T-cell (primary cell): ENCODE measurements at regions not wholly inside any gene's neighbourhood (a gene's known extent, or its start where the extent isn't known, plus 50 kb on each side); places are given as distances from the start of the nearest gene placed in this dataset.

Experiments
- ATAC-seq, 4 experiments: fragments of 200-7000 bp in 3 of 4; fragments of 150-1000 bp in 1 of 4; cut with Tn5 transposase; replicated peaks in 1 of 4; 1 replicate in 3 of 4; 2 replicates in 1 of 4; pipeline ENCODE4 v1.10.0; 2021; ENCODE audit warnings: moderate library complexity in 3 of 4, mild to moderate bottlenecking in 2 of 4, moderate number of reproducible peaks in 1 of 4
- CTCF ChIA-PET, 2 donors: fragments of 300-600 bp; sonication (Branson Sonifier 250); formaldehyde crosslinking; loops; one replicate each; lab custom pipeline; 2022; ENCODE audit warnings: antibody characterized with exemption in 2 of 2; lab: Charles Lee
- POLR2A ChIA-PET, 2 donors: fragments of 300-600 bp; sonication (Branson Sonifier 250); formaldehyde crosslinking; loops; one replicate each; lab custom pipeline; 2022; ENCODE audit warnings: antibody characterized with exemption in 2 of 2; lab: Charles Lee
- DNase-seq, 35 experiments: peaks; one replicate each; pipeline versions ENCODE4 v3.0.0 to v3.0.0-alpha.2; 2013 to 2023
- H3K27ac ChIP-seq: one replicate; pipeline ENCODE4 v1.5.1; 2013; ENCODE audit warnings: low read length
- H3K27me3 ChIP-seq, 2 experiments: replicated peaks in 1 of 2; 1 replicate in 1 of 2; 2 replicates in 1 of 2; pipeline versions ENCODE4 v1.6.1 to v1.7.0; 2013; ENCODE audit warnings: low read length in 1 of 2, mixed read lengths in 1 of 2; ENCODE audit not compliant: control insufficient read depth in 2 of 2, insufficient read depth in 2 of 2; ENCODE audit errors: extremely low read depth in 1 of 2
- H3K36me3 ChIP-seq, 2 donors: 1 replicate in 1 of 2; 2 replicates in 1 of 2; pipeline versions ENCODE4 v1.6.1 to v1.7.0; 2013; ENCODE audit warnings: low read length in 1 of 2; ENCODE audit not compliant: control insufficient read depth in 2 of 2, insufficient read depth in 1 of 2; ENCODE audit errors: extremely low read depth in 1 of 2
- H3K4me1 ChIP-seq, 2 experiments: 1 replicate in 1 of 2; 2 replicates in 1 of 2; pipeline versions ENCODE4 v1.6.1 to v1.7.0; 2013; ENCODE audit warnings: low read length in 2 of 2, mixed read lengths in 1 of 2; ENCODE audit not compliant: insufficient read depth in 2 of 2, control insufficient read depth in 1 of 2; ENCODE audit errors: extremely low read depth in 1 of 2
- H3K4me3 ChIP-seq, 2 donors: 1 replicate in 1 of 2; 2 replicates in 1 of 2; pipeline versions ENCODE4 v1.5.1 to v1.7.0; 2013; ENCODE audit warnings: mild to moderate bottlenecking in 2 of 2, low read length in 1 of 2, moderate library complexity in 1 of 2; ENCODE audit not compliant: control insufficient read depth in 1 of 2; ENCODE audit errors: extremely low read depth in 1 of 2
- H3K9me3 ChIP-seq: 2 replicates; pipeline ENCODE4 v1.7.0; 2013
- H3K27ac Mint-ChIP-seq, 2 donors: one replicate each; pipeline ENCODE4 v1.8.0; 2020 to 2021; ENCODE audit warnings: mild to moderate bottlenecking in 2 of 2, mixed read lengths in 2 of 2
- H3K27me3 Mint-ChIP-seq, 2 donors: one replicate each; pipeline ENCODE4 v1.8.0; 2021 to 2022; ENCODE audit warnings: mixed read lengths in 2 of 2
- H3K36me3 Mint-ChIP-seq: one replicate; pipeline ENCODE4 v1.8.0; 2021; ENCODE audit warnings: mixed read lengths
- H3K4me1 Mint-ChIP-seq, 3 donors: one replicate each; pipeline ENCODE4 v1.8.0; 2020 to 2022; ENCODE audit warnings: mixed read lengths in 3 of 3, mild to moderate bottlenecking in 1 of 3
- H3K4me3 Mint-ChIP-seq, 3 donors: one replicate each; pipeline ENCODE4 v1.8.0; 2020 to 2022; ENCODE audit warnings: mild to moderate bottlenecking in 3 of 3, mixed read lengths in 3 of 3, moderate library complexity in 3 of 3
- H3K9me3 Mint-ChIP-seq, 3 donors: one replicate each; pipeline ENCODE4 v1.8.0; 2020 to 2022; ENCODE audit warnings: mixed read lengths in 3 of 3
- WGBS: methylation state at CpG from one replicate; pipeline ENCODE4 v1.1.5; 2013; ENCODE audit warnings: missing lambda C conversion rate; ENCODE audit not compliant: insufficient coverage; 5-methylcytosine and 5-hydroxymethylcytosine counted together

GRCh38 chr3:168223085-168223484 lies 127.4 kb upstream of the GOLIM4 start:
- no peak for ATAC-seq
- peaks cover 0 to 1% of the 10 kb centered on the region in 2 experiments for H3K27me3 ChIP-seq
- Mint-ChIP-seq H3K27me3 (peaks cover 8% of the 10 kb centered on the region in 2 donors), H3K27ac (no peak overlapping the region), H3K9me3 (peaks cover 0 to 3% (median 0%) of the 10 kb centered on the region in 3 donors), H3K4me3 (no peak overlapping the region), H3K36me3 (no peaks in the 10 kb centered on the region), H3K4me1 (no peaks in the 10 kb centered on the region)
- H3K4me3 ChIP-seq: no peak overlapping the region
- no peaks in the 10 kb centered on the region for H3K4me1 ChIP-seq
- DNase-seq: no peak
- CTCF ChIA-PET: no interaction called here
- 72% methylated on average over 3 of the region's 3 CpGs for WGBS
- POLR2A ChIA-PET: no interaction called here
- no peaks in the 10 kb centered on the region for H3K9me3 ChIP-seq
- H3K27ac ChIP-seq: no peak overlapping the region
- H3K36me3 ChIP-seq: no peaks in the 10 kb centered on the region

GRCh38 chr3:168220556-168220955 lies 124.8 kb upstream of the GOLIM4 start:
- Mint-ChIP-seq H3K27ac (no peak overlapping the region), H3K27me3 (peaks cover 8% of the 10 kb centered on the region in 2 donors), H3K9me3 (peaks cover 0 to 3% (median 0%) of the 10 kb centered on the region in 3 donors), H3K4me3 (no peak overlapping the region), H3K36me3 (no peaks in the 10 kb centered on the region), H3K4me1 (no peaks in the 10 kb centered on the region)
- Histone ChIP-seq H3K36me3 (no peaks in the 10 kb centered on the region), H3K27me3 (peaks cover 0 to 3% of the 10 kb centered on the region in 2 experiments), H3K27ac (no peak overlapping the region), H3K9me3 (no peaks in the 10 kb centered on the region), H3K4me1 (no peaks in the 10 kb centered on the region), H3K4me3 (no peak overlapping the region)
- ChIA-PET CTCF (no interaction called here), POLR2A (no interaction called here)
- DNase-seq (no peak), ATAC-seq (no peak)
- WGBS: 100% methylated on average over 1 of the region's 2 CpGs

- H3K27ac ChIP-seq: no peak overlapping the region
- no peaks in the 10 kb centered on the region for H3K4me1 ChIP-seq
- no CpG with 5 or more reads among the region's 2 CpGs for WGBS
- Mint-ChIP-seq H3K4me1 (peaks cover 0 to 2% (median 0%) of the 10 kb centered on the region in 3 donors), H3K27me3 (peaks cover 8% of the 10 kb centered on the region in 2 donors), H3K27ac (no peak overlapping the region), H3K36me3 (no peaks in the 10 kb centered on the region), H3K9me3 (peaks cover 0 to 3% (median 0%) of the 10 kb centered on the region in 3 donors), H3K4me3 (no peak overlapping the region)
- H3K9me3 ChIP-seq: no peaks in the 10 kb centered on the region
- ChIA-PET CTCF (interaction anchor here in 1 of 2 donors (0.6 kb wide), 1 partner anchor 1182 kb away, joined by 3 read pairs; no protein-coding TSS in a partner anchor), POLR2A (no interaction called here)
- H3K4me3 ChIP-seq: no peak overlapping the region
- ATAC-seq (no peak), DNase-seq (no peak)
- no peaks in the 10 kb centered on the region for H3K36me3 ChIP-seq
- H3K27me3 ChIP-seq: peaks cover 0 to 3% of the 10 kb centered on the region in 2 experiments
Measured at GRCh38 chr3:168219530-168219929, 123.8 kb upstream of the GOLIM4 start.

- Mint-ChIP-seq H3K4me3 (no peak overlapping the region), H3K27ac (no peak overlapping the region)
Measured at GRCh38 chr3:168218600-168218999, 122.9 kb upstream of the GOLIM4 start.

DNA sequence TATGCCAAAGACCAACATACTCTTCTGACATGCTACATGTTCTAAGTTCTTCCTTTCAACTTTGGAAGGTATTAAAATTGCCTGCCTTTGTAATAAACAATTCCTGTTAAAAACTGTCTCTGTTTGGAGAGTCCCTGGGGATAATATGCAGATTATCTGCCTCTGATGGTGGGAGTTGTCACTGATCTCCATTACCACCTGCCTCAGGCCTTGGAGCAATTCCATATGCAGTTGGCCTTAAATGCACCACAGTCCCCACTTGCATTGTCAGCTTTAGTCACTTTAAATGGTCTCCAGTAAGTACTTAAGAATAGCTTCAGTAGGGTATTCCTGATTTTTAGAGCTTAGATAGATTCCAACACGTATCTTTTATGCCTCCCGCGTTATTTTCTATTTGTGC lies 121.1 kb upstream of the GOLIM4 start:
- H3K4me1 ChIP-seq: no peaks in the 10 kb centered on the region
- H3K36me3 ChIP-seq: no peaks in the 10 kb centered on the region
- no peak overlapping the region for H3K4me3 Mint-ChIP-seq
- peaks cover 2% of the 10 kb centered on the region in 2 donors for H3K27me3 Mint-ChIP-seq
- peaks cover 11 to 14% (median 12%) of the 10 kb centered on the region in 3 donors for H3K4me1 Mint-ChIP-seq
- H3K27ac ChIP-seq: no peak overlapping the region
- ChIA-PET CTCF (no interaction called here), POLR2A (no interaction called here)
- no peak for DNase-seq
- no peaks in the 10 kb centered on the region for H3K36me3 Mint-ChIP-seq
- no peak overlapping the region for H3K27ac Mint-ChIP-seq
- peaks cover 0 to 3% (median 0%) of the 10 kb centered on the region in 3 donors for H3K9me3 Mint-ChIP-seq
- H3K4me3 ChIP-seq: no peak overlapping the region
- no peak for ATAC-seq
- H3K9me3 ChIP-seq: no peaks in the 10 kb centered on the region
- H3K27me3 ChIP-seq: peaks cover 0 to 3% of the 10 kb centered on the region in 2 experiments
- WGBS: no CpG with 5 or more reads among the region's 3 CpGs

More at GRCh38 chr3:168218600-168218999, 122.9 kb upstream of the GOLIM4 start:
- ATAC-seq (no peak), DNase-seq (no peak)
- H3K9me3 Mint-ChIP-seq: peaks cover 0 to 3% (median 0%) of the 10 kb centered on the region in 3 donors
- peaks cover 8 to 9% (median 8%) of the 10 kb centered on the region in 3 donors for H3K4me1 Mint-ChIP-seq
- no peaks in the 10 kb centered on the region for H3K4me1 ChIP-seq
- no peaks in the 10 kb centered on the region for H3K36me3 Mint-ChIP-seq
- ChIA-PET CTCF (no interaction called here), POLR2A (interaction anchor here in 1 of 2 donors (0.7 kb wide), 1 partner anchor 342 kb away, joined by 3 read pairs; no protein-coding TSS in a partner anchor)
- H3K27me3 ChIP-seq: peaks cover 0 to 3% of the 10 kb centered on the region in 2 experiments
- no CpG with 5 or more reads among the region's 2 CpGs for WGBS
- H3K27me3 Mint-ChIP-seq: peaks cover 8% of the 10 kb centered on the region in 2 donors
- no peaks in the 10 kb centered on the region for H3K9me3 ChIP-seq
- no peaks in the 10 kb centered on the region for H3K36me3 ChIP-seq
- no peak overlapping the region for H3K27ac ChIP-seq
- H3K4me3 ChIP-seq: no peak overlapping the region

DNA sequence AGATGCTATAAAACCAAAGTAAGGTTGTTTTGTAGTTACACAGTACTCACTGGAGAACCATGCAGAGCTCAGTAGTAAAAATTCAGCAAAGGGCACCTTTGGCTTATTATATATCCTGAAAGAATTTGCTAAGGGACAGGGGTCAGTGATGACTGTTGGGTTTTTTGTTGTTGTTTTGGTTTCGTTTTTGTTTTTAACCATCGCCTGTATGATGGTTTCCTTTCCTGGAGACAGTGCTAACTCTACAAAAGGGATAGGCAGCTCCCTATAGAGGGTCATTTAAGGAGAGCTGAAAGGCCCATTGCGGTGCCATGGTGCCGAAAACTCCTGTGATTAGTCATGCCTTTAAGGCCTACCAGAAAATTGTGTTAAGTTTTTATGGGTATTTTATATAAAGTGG lies 118.2 kb upstream of the GOLIM4 start:
- Mint-ChIP-seq H3K27me3 (no peaks in the 10 kb centered on the region), H3K9me3 (peaks cover 0 to 3% (median 0%) of the 10 kb centered on the region in 3 donors), H3K36me3 (no peaks in the 10 kb centered on the region), H3K27ac (no peak overlapping the region), H3K4me3 (peak overlapping the region; percentile 12 to 42 (median 37)), H3K4me1 (peaks cover 11 to 14% (median 12%) of the 10 kb centered on the region in 3 donors)
- H3K4me3 ChIP-seq: no peak overlapping the region
- H3K27ac ChIP-seq: no peak overlapping the region
- no peaks in the 10 kb centered on the region for H3K9me3 ChIP-seq
- ChIA-PET CTCF (no interaction called here), POLR2A (no interaction called here)
- DNase-seq (peak in 1 of 35 experiments; percentile 3), ATAC-seq (no peak)
- no peaks in the 10 kb centered on the region for H3K4me1 ChIP-seq
- peaks cover 0 to 3% of the 10 kb centered on the region in 2 experiments for H3K27me3 ChIP-seq
- WGBS: 30% methylated on average over 2 of the region's 4 CpGs
- no peaks in the 10 kb centered on the region for H3K36me3 ChIP-seq
